Superior temporal gyrus (tissue), 1 donor: ENCODE measurements at regions not wholly inside any gene's neighbourhood (a gene's known extent, or its start where the extent isn't known, plus 50 kb on each side); places are given as distances from the start of the nearest gene placed in this dataset.

Experiments used
- DNase-seq: peaks from one replicate; pipeline ENCODE4 v3.0.0-alpha.2; 2016; ENCODE audit errors: extremely low spot score

DNA sequence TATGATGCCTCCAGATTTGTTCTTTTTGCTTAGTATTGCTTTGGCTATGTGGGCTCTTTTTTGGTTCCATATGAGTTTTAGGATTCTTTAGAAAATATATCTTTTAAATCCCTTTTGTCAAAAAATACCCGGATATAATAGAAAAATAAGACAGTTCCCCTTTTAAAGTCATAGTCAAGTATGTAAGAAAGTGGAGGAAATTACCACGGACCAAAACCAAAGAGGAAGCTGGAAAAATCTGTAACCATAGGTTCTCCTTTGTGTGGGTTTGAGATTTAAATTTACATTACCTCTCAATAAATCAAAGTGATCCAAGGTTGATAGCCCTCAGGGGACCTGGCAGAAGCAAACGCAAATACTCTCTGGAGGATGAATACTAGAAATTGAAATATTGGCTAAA lies 58.3 kb upstream of the PACRGL start:
- DNase-seq: no peak

GRCh38 chr4:20643631-20644030 lies 56.6 kb upstream of the PACRGL start:
- no peak for DNase-seq

GRCh38 chr4:20645236-20645635 lies 55.0 kb upstream of the PACRGL start:
- DNase-seq: no peak

DNA sequence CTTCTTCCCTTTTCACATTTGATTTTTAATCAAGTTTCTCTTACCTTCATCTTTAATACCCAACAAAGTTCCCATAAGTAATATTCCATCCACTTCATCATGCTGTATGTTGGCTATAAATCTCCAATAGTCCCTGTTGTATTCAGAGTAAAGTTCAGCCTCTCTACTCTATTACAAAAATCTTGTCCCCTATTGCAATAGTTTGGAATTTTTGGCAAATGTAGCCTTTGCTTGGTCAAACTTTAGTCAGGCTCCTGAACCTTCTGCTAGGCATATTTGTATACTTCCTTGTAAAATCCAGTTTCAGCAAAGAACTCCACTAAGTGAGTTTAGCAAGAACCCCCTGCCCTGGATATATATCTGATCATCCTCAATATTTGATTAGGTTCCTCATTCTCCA lies 54.0 kb upstream of the PACRGL start:
- DNase-seq: no peak
